HL-60 (cell line): ENCODE measurements at regions not wholly inside any gene's neighbourhood (a gene's known extent, or its start where the extent isn't known, plus 50 kb on each side); places are given as distances from the start of the nearest gene placed in this dataset.

ENCODE experiments used
- POLR2AphosphoS5 ChIP-seq: IDR thresholded peaks from 2 replicates; pipeline ENCODE4 v1.6.1; 2012; ENCODE audit warnings: low read depth
- TF ChIP-seq, protein P1 (sequence below): IDR thresholded peaks from one replicate; pipeline ENCODE4 v1.5.1; 2011; ENCODE audit warnings: low read length, control low read depth, inconsistent platforms; ENCODE audit not compliant: insufficient read depth

DNA sequence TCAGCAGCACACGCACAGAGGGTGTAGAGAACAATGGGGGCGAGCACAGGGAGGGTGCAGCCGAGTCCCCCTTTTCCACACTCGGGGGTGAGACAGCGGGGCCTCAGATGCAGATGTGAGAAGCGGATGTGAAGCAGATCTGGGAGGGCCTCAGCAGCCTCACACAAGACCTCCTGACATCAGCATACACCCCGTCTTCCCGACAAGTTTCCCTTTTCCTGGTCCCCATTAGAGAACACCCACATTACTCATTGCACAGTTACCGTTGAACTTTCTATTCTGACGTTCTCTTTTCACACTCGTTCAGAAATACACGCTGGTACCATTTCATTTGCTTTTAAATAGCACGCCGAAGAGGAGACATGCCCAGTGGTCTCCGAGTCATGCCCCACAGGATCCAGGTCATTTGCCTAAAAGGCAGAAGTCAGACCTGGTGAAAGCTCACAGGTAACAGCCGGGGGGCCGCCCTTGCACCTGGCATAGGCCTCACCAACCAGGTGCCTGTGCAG lies 129.5 kb upstream of the ID2 start:
- TF ChIP-seq, protein P1, sequence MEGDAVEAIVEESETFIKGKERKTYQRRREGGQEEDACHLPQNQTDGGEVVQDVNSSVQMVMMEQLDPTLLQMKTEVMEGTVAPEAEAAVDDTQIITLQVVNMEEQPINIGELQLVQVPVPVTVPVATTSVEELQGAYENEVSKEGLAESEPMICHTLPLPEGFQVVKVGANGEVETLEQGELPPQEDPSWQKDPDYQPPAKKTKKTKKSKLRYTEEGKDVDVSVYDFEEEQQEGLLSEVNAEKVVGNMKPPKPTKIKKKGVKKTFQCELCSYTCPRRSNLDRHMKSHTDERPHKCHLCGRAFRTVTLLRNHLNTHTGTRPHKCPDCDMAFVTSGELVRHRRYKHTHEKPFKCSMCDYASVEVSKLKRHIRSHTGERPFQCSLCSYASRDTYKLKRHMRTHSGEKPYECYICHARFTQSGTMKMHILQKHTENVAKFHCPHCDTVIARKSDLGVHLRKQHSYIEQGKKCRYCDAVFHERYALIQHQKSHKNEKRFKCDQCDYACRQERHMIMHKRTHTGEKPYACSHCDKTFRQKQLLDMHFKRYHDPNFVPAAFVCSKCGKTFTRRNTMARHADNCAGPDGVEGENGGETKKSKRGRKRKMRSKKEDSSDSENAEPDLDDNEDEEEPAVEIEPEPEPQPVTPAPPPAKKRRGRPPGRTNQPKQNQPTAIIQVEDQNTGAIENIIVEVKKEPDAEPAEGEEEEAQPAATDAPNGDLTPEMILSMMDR, result no peak
- TF ChIP-seq POLR2AphosphoS5, result no peak
